GM06990 (cell line): ENCODE measurements at regions not wholly inside any gene's neighbourhood (a gene's known extent, or its start where the extent isn't known, plus 50 kb on each side); places are given as distances from the start of the nearest gene placed in this dataset.

ENCODE experiments used
- DNase-seq: peaks from one replicate; pipeline ENCODE4 v3.0.0-alpha.2; 2011; ENCODE audit not compliant: insufficient read length; ENCODE audit errors: extremely low read depth
- H3K27me3 ChIP-seq: replicated peaks from 2 replicates; pipeline ENCODE4 v1.6.0; 2011; ENCODE audit warnings: low read length; ENCODE audit not compliant: control insufficient read depth, insufficient read depth
- H3K36me3 ChIP-seq: 2 replicates; pipeline ENCODE4 v1.5.1; 2011; ENCODE audit warnings: low read length; ENCODE audit not compliant: control insufficient read depth, insufficient read depth
- H3K4me3 ChIP-seq: replicated peaks from 2 replicates; pipeline ENCODE4 v1.5.1; 2011; ENCODE audit warnings: low read depth, mild to moderate bottlenecking, control low read depth, low read length
- TF ChIP-seq, protein P1 (sequence below): IDR thresholded peaks from 2 replicates; pipeline ENCODE4 v1.5.1; 2011; ENCODE audit warnings: low read length, control low read depth, mild to moderate bottlenecking, inconsistent platforms; ENCODE audit not compliant: insufficient read depth, poor library complexity, severe bottlenecking

DNA sequence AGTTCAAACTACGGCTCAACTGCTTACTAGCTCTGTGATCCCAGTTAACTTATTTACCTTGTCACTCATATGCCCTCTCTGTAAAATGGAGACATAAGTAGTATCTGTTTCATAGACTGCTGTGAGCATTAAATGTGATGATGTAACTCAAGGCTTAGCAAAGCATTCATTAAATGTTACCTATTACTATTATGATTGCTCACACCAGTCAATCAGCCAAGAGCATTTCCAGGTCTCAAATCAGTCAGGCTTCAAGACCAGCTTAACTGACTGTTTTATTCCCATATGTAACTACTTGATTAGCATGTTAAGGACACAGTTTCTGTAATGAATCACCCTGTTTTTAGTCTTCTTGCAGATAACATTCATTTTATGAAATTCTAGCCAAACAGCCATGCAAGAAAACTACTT, 413.3 kb downstream of the MLLT3 start:
- TF ChIP-seq, protein P1, sequence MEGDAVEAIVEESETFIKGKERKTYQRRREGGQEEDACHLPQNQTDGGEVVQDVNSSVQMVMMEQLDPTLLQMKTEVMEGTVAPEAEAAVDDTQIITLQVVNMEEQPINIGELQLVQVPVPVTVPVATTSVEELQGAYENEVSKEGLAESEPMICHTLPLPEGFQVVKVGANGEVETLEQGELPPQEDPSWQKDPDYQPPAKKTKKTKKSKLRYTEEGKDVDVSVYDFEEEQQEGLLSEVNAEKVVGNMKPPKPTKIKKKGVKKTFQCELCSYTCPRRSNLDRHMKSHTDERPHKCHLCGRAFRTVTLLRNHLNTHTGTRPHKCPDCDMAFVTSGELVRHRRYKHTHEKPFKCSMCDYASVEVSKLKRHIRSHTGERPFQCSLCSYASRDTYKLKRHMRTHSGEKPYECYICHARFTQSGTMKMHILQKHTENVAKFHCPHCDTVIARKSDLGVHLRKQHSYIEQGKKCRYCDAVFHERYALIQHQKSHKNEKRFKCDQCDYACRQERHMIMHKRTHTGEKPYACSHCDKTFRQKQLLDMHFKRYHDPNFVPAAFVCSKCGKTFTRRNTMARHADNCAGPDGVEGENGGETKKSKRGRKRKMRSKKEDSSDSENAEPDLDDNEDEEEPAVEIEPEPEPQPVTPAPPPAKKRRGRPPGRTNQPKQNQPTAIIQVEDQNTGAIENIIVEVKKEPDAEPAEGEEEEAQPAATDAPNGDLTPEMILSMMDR: no peak
- no peak for DNase-seq

DNA sequence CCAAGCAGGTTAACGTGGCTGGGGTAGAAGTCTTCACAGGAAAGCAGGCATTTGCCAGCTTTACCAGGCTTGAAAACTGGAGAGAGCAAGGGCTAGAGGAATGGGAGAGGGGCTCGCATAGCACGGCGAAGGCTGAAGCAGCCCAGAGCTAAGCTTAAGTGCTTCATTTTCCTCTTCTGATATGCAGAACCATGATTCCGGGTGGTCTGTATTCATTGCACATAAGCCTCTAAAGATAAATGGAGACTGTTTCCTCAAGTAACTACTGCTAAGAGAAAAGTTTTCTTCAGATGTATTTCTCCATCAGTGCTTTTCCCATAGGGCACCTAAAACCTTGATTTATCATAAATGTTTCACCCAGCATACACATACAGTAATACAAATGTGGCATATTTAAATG, 414.1 kb downstream of the MLLT3 start:
- H3K27me3 ChIP-seq: no peaks in the 10 kb centered on the region
- no peak overlapping the region for H3K4me3 ChIP-seq
- TF ChIP-seq, protein P1: no peak
- DNase-seq: no peak
- H3K36me3 ChIP-seq: no peaks in the 10 kb centered on the region

More for the DNA sequence above, 413.3 kb downstream of the MLLT3 start:
- no peaks in the 10 kb centered on the region for H3K36me3 ChIP-seq
- no peaks in the 10 kb centered on the region for H3K27me3 ChIP-seq
- H3K4me3 ChIP-seq: no peak overlapping the region

DNA sequence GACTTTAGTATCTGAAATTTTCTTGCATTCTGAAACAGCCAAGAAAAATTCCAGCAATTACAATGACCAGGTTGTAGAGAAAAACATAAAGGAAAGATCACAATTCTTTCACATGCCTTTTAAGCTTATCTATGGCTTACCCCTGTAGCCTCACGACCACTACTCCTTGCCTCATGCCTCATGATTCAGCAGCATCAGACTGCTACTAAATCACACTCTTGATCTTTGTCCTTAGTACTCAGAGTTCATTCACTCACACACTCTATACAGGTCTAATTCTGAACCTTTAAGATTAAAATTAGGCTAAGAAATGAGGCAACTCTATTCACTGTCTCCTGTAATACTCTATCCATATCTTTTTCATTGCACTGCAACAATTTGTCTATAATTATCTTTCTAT, 415.1 kb downstream of the MLLT3 start:
- H3K4me3 ChIP-seq: no peak overlapping the region
- no peaks in the 10 kb centered on the region for H3K27me3 ChIP-seq
- no peak for DNase-seq
- TF ChIP-seq, protein P1: no peak
- H3K36me3 ChIP-seq: no peaks in the 10 kb centered on the region

DNA sequence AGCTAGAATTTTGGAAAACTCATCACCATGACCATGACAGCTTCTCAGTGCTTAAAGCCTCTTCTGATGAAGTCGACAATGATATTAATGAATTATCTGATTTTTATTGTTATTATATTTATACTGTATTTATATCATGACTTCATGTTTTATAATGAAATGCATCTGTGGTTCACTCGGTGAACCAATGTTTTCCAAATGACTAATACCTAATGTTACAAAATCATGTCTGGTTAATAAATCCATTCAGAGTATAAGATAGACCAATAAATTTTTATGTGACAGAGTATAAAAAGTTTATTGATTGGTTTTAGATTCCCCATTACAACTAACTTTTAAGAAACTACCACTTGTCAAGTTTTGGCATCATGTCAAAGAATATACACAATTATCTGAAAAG, 416.5 kb downstream of the MLLT3 start:
- no peaks in the 10 kb centered on the region for H3K36me3 ChIP-seq
- no peak for DNase-seq
- H3K4me3 ChIP-seq: no peak overlapping the region
- TF ChIP-seq, protein P1: no peak
- H3K27me3 ChIP-seq: no peaks in the 10 kb centered on the region

DNA sequence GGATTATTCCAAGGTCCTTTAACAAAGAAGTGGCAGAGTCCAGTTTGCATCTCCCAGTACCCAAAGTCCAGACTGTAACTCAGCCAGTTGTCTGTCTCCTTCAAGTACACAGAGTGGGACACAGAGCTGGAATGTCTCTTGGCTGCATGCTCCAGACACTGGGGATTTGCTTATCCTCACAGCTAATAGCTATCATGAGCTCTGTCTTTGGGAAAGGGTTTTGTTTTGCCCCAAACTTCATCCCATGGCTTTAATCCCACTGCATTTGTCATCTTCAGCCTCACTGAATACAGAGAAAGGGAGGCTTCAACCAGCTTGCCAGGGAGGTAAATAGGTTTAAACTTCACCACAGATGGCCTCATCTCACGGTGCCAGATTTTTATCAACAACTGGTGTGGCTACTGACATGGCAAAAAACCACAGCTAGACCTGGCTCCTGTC, 412.2 kb upstream of the SLC24A2 start:
- H3K27me3 ChIP-seq: no peaks in the 10 kb centered on the region
- DNase-seq: no peak
- H3K36me3 ChIP-seq: no peaks in the 10 kb centered on the region
- TF ChIP-seq, protein P1: no peak
- no peak overlapping the region for H3K4me3 ChIP-seq

DNA sequence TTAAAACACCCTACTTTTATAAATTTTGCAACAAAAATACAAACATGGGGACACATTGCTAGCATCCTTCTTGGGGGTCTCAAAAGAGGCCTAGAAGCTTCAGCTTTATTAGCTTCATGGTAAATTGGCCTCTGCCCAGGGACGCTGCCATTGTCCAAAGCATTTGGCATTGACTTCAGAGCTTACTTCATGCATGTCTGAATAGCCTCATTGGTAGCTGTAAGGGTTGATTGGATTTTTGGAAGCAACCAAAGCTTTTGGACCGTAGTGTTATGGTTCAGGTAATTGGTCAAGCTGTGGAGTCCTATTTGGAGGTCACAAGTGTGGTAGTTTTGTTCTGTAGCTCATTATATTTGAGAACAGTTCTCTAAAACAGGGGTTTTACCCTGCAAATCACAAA, 411.7 kb upstream of the SLC24A2 start:
- H3K4me3 ChIP-seq: no peak overlapping the region
- no peaks in the 10 kb centered on the region for H3K27me3 ChIP-seq
- TF ChIP-seq, protein P1: no peak
- no peaks in the 10 kb centered on the region for H3K36me3 ChIP-seq
- no peak for DNase-seq
